Prostate gland (tissue), 2 donors: ENCODE measurements at regions not wholly inside any gene's neighbourhood (a gene's known extent, or its start where the extent isn't known, plus 50 kb on each side); places are given as distances from the start of the nearest gene placed in this dataset.
"Not testable (repeated sequence)": the region's sequence is repeated elsewhere in the genome, so short reads cannot be mapped to it uniquely, and the experiment has no call there.

Experiments used
- DNase-seq: peaks from one replicate; pipeline ENCODE4 v3.0.0-alpha.2; 2019; ENCODE audit warnings: low spot score
- H3K27ac ChIP-seq, 2 donors: fragments of 200-600 bp; sonication (generic); 2 replicates each; pipeline ENCODE4 v1.5.1; 2017 to 2019
- H3K27me3 ChIP-seq: fragments of 200-600 bp; sonication (generic); replicated peaks from 2 replicates; pipeline ENCODE4 v1.5.1; 2019; ENCODE audit not compliant: insufficient read depth
- H3K36me3 ChIP-seq, 2 donors: fragments of 200-600 bp; sonication (generic); 1 replicate in 1 of 2; 2 replicates in 1 of 2; pipeline versions ENCODE4 v1.5.1 to v1.8.1; 2017 to 2019
- H3K4me1 ChIP-seq: fragments of 200-600 bp; sonication (generic); replicated peaks from 2 replicates; pipeline ENCODE4 v1.5.1; 2019
- H3K4me3 ChIP-seq, 2 donors: fragments of 200-600 bp; sonication (generic); 2 replicates each; pipeline ENCODE4 v1.5.1; 2017 to 2019
- H3K9me3 ChIP-seq: fragments of 200-600 bp; sonication (generic); 2 replicates; pipeline ENCODE4 v1.5.1; 2017
- POLR2A ChIP-seq: fragments of 450-650 bp; IDR thresholded peaks from one replicate; pipeline ENCODE4 v1.6.1; 2016; ENCODE audit warnings: antibody characterized with exemption, mild to moderate bottlenecking
- POLR2AphosphoS5 ChIP-seq: sonication (generic); formaldehyde crosslinking; IDR thresholded peaks from one replicate; pipeline ENCODE4 v1.6.1; 2017; ENCODE audit warnings: antibody characterized with exemption
- WGBS: methylation state at CpG from one replicate; pipeline ENCODE4 v1.1.5; 2018; 5-methylcytosine and 5-hydroxymethylcytosine counted together
- intact Hi-C: fragments of 100-400 bp; cut with DNase I; formaldehyde crosslinking; loops from one replicate; pipeline ENCODE4 v1.14.2; 2022
- TF ChIP-seq, protein P1 (sequence below), 4 experiments: fragments of 200-600 bp in 2 of 4; fragments of 450-650 bp in 2 of 4; sonication (generic) in 2 of 4; IDR thresholded peaks; 1 replicate in 3 of 4; 2 replicates in 1 of 4; pipeline ENCODE4 v1.5.1; 2016 to 2019; ENCODE audit warnings: antibody characterized with exemption in 4 of 4, mild to moderate bottlenecking in 2 of 4, moderate library complexity in 2 of 4

DNA sequence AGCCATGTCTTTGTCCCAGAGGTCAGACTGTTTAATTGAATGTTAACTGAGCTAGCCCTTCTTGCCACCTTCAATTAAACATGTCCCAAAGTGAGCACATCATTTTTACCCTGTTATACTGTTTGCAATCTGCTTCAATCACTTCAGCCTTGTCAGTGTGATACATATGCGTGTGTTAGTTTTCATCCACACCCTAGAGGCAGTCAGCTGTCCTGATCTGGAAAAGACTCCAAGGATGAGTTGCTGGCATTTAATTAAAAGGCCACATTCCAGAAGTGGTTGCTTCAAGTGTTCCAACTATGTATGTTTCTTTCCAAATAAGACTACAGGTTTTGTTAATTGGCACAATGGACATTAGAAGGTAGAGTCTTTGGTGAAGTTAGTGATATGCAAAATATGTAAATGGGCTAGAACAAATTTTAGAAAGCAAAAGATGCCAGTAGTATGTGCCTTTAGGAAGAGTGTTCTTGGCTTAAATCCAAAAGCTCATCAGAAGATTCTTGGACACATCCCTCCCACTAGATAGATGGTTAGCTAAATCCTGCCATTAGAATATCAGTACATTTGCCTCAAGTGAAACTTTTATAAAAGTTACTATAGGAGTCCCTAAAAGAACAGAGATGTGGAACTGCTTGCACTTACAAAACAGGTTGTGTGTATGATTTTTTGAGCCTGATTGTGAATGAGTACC lies 79.5 kb upstream of the SLIT2 start:
- no peak for DNase-seq
- Histone ChIP-seq H3K4me1 (no peaks in the 10 kb centered on the region), H3K4me3 (no peak overlapping the region), H3K27ac (no peak overlapping the region), H3K9me3 (no peaks in the 10 kb centered on the region), H3K36me3 (no peaks in the 10 kb centered on the region), H3K27me3 (no peaks in the 10 kb centered on the region)
- TF ChIP-seq, protein P1, sequence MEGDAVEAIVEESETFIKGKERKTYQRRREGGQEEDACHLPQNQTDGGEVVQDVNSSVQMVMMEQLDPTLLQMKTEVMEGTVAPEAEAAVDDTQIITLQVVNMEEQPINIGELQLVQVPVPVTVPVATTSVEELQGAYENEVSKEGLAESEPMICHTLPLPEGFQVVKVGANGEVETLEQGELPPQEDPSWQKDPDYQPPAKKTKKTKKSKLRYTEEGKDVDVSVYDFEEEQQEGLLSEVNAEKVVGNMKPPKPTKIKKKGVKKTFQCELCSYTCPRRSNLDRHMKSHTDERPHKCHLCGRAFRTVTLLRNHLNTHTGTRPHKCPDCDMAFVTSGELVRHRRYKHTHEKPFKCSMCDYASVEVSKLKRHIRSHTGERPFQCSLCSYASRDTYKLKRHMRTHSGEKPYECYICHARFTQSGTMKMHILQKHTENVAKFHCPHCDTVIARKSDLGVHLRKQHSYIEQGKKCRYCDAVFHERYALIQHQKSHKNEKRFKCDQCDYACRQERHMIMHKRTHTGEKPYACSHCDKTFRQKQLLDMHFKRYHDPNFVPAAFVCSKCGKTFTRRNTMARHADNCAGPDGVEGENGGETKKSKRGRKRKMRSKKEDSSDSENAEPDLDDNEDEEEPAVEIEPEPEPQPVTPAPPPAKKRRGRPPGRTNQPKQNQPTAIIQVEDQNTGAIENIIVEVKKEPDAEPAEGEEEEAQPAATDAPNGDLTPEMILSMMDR (IDR thresholded peaks at IDR 0.05), result no peak
- no peak for TF ChIP-seq POLR2A
- no peak for TF ChIP-seq POLR2AphosphoS5
- WGBS, result 73% methylated on average over 1 of the region's 1 CpG
- intact Hi-C loops, result no loop called here

DNA sequence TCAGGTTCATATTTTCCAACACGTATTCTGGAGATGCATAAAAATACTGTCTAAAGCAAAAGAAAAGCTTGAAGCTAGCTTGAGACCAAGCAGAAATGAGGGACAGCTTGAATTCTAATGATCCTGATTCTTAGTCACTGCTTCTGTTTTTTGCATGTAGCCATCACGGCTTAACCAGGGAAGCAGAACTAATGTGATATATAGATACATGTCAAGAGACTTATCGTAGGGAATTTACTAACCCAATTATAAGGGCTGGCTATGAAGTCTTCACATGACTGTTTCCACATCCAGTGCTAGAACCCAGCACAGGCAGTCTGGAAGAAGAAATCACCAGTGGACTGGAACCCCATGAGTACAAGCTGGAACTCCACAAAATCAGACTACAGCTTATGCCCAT lies 85.2 kb upstream of the SLIT2 start:
- DNase-seq, result no peak
- H3K9me3 ChIP-seq, result no peaks in the 10 kb centered on the region
- no peak overlapping the region for H3K4me3 ChIP-seq
- H3K27ac ChIP-seq, result no peak overlapping the region
- 58% methylated on average over 3 of the region's 3 CpGs for WGBS
- no peaks in the 10 kb centered on the region for H3K27me3 ChIP-seq
- TF ChIP-seq, protein P1 (IDR thresholded peaks at IDR 0.05), result no peak
- TF ChIP-seq POLR2A (no peak), POLR2AphosphoS5 (no peak)
- intact Hi-C loops, result no loop called here
- H3K36me3 ChIP-seq, result no peaks in the 10 kb centered on the region
- no peaks in the 10 kb centered on the region for H3K4me1 ChIP-seq

DNA sequence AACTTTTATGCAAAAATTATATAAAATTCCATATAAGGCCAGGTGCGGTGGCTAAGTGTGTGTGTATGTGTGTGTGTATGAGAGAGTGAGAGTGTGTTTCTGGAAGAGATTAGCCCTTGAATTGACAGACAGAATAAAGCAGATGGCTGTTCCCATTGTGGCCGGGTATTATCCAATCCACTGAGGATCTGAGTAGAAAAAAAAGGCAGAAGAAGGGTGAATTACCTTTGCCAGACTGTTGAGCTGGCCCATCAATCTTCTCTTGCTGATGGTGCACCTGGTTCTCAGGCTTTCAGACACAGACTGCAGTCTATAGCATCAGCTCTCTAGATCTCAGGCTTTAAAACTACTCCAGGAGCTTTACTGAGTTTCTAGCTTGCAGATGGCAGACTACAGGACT lies 92.2 kb upstream of the SLIT2 start:
- Histone ChIP-seq H3K4me3 (no peak overlapping the region), H3K27ac (no peak overlapping the region), H3K36me3 (no peaks in the 10 kb centered on the region), H3K4me1 (no peaks in the 10 kb centered on the region), H3K27me3 (no peaks in the 10 kb centered on the region), H3K9me3 (no peaks in the 10 kb centered on the region)
- TF ChIP-seq, protein P1 (IDR thresholded peaks at IDR 0.05), result no peak
- TF ChIP-seq POLR2A (no peak), POLR2AphosphoS5 (no peak)
- no peak for DNase-seq
- WGBS, result 94% methylated on average over 2 of the region's 2 CpGs
- intact Hi-C loops, result no loop called here

DNA sequence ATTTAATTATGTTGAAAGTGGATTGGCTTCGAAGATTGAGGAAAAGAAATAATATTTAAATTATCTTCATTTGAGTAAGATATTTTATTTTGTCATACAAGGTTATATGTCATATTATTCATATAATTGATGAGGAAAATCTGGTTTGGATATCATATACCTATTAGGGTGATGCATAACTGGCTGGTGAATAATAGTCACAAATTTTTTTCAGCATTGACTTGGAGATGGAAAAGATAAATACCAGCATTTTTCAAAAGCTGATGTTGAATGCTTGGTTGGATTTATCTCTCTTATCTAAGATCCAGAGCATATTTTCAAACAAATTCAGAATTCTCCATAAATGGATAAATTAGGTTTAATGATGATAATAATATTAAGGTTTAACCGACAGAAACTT lies 93.5 kb upstream of the SLIT2 start:
- no peaks in the 10 kb centered on the region for H3K27me3 ChIP-seq
- H3K36me3 ChIP-seq, result no peaks in the 10 kb centered on the region
- intact Hi-C loops, result no loop called here
- no peak overlapping the region for H3K4me3 ChIP-seq
- DNase-seq, result no peak
- H3K27ac ChIP-seq, result no peak overlapping the region
- TF ChIP-seq POLR2AphosphoS5, result no peak
- TF ChIP-seq, protein P1 (IDR thresholded peaks at IDR 0.05), result no peak
- TF ChIP-seq POLR2A, result no peak
- 87% methylated on average over 2 of the region's 2 CpGs for WGBS
- no peaks in the 10 kb centered on the region for H3K4me1 ChIP-seq
- H3K9me3 ChIP-seq, result no peaks in the 10 kb centered on the region

DNA sequence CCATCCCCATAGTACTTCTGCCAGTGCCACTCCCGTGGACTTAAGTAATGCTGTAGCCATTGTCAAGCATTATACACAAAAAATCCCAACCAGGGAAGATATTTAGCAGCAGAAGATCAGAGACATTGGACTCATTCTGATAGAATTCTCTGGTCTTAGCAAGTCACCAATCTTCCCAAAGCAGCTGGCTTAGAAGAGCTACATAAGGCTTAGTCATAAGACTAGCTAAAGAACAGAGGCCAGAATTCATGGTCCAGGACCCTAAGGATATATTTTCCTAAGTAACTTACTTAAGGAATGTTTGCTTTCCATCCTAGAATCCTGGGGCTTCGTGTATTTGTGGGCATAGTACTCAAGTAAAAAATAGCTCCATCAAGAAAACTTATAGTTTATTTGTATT lies 100.3 kb upstream of the SLIT2 start:
- no peaks in the 10 kb centered on the region for H3K9me3 ChIP-seq
- TF ChIP-seq POLR2A (no peak), POLR2AphosphoS5 (no peak)
- TF ChIP-seq, protein P1 (IDR thresholded peaks at IDR 0.05), result no peak
- no peak overlapping the region for H3K27ac ChIP-seq
- DNase-seq, result no peak
- 81% methylated on average over 2 of the region's 2 CpGs for WGBS
- intact Hi-C loops, result no loop called here
- no peaks in the 10 kb centered on the region for H3K27me3 ChIP-seq
- no peak overlapping the region for H3K4me3 ChIP-seq
- no peaks in the 10 kb centered on the region for H3K4me1 ChIP-seq
- H3K36me3 ChIP-seq, result no peaks in the 10 kb centered on the region

DNA sequence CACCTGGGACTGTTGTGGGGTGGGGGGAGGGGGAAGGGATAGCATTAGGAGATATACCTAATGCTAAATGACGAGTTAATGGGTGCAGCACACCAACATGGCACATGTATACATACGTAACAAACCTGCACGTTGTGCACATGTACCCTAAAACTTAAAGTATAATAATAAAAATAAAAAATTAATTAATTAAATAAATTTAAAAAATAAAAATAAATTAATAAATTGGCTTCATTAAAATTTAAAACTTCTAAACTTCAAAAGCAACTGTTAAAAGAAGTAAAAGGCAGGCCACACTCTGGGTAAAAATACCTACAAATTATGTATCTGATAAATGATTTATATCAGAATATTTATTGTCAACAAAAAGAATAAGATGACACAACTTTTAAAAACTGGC lies 102.6 kb upstream of the SLIT2 start:
- H3K9me3 ChIP-seq, H3K4me1 ChIP-seq, H3K27ac ChIP-seq, H3K27me3 ChIP-seq, H3K4me3 ChIP-seq, DNase-seq, H3K36me3 ChIP-seq, intact Hi-C loops: not testable (repeated sequence)
- WGBS, result 93% methylated on average over 3 of the region's 3 CpGs
